Sigmoid colon (tissue), 6 donors: ENCODE measurements at regions not wholly inside any gene's neighbourhood (a gene's known extent, or its start where the extent isn't known, plus 50 kb on each side); places are given as distances from the start of the nearest gene placed in this dataset.
"Not testable (repeated sequence)": the region's sequence is repeated elsewhere in the genome, so short reads cannot be mapped to it uniquely, and the experiment has no call there.

Experiments
- DNase-seq: peaks from one replicate; pipeline ENCODE4 v3.0.0-alpha.2; 2019
- H3K27ac ChIP-seq, 4 donors: fragments of 200-600 bp; sonication (generic); one replicate each; pipeline ENCODE4 v1.5.1; 2016 to 2019; ENCODE audit warnings: mild to moderate bottlenecking in 1 of 4
- H3K27me3 ChIP-seq, 3 donors: fragments of 200-600 bp; sonication (generic); one replicate each; pipeline ENCODE4 v1.5.1; 2019; ENCODE audit warnings: mild to moderate bottlenecking in 1 of 3
- H3K36me3 ChIP-seq, 4 donors: fragments of 200-600 bp; sonication (generic); one replicate each; pipeline ENCODE4 v1.5.1; 2016 to 2019
- H3K4me1 ChIP-seq, 4 donors: fragments of 200-600 bp; sonication (generic); one replicate each; pipeline ENCODE4 v1.5.1; 2017 to 2019
- H3K4me3 ChIP-seq, 4 donors: fragments of 200-600 bp; sonication (generic); one replicate each; pipeline ENCODE4 v1.5.1; 2017 to 2019; ENCODE audit warnings: mild to moderate bottlenecking in 2 of 4, moderate library complexity in 1 of 4
- H3K9me3 ChIP-seq, 4 donors: fragments of 200-600 bp in 3 of 4; sonication (generic) in 3 of 4; one replicate each; pipeline versions ENCODE4 v1.5.1 to v1.6.1; 2013 to 2019
- EP300 ChIP-seq, 4 donors: sonication (generic); formaldehyde crosslinking; IDR thresholded peaks; one replicate each; pipeline ENCODE4 v1.6.1; 2017; ENCODE audit warnings: antibody characterized with exemption in 4 of 4
- POLR2A ChIP-seq, 2 donors: fragments of 450-650 bp; IDR thresholded peaks; one replicate each; pipeline ENCODE4 v1.6.1; 2016; ENCODE audit warnings: antibody characterized with exemption in 2 of 2, mild to moderate bottlenecking in 2 of 2, moderate library complexity in 2 of 2
- POLR2AphosphoS5 ChIP-seq, 4 donors: sonication (generic); formaldehyde crosslinking; IDR thresholded peaks; one replicate each; pipeline ENCODE4 v1.6.1; 2017; ENCODE audit warnings: antibody characterized with exemption in 4 of 4
- WGBS, 2 donors: extraction: QIAGEN DNeasy Blood & Tissue Kit; methylation state at CpG; one replicate each; pipeline ENCODE4 v1.1.7; 2013; 5-methylcytosine and 5-hydroxymethylcytosine counted together
- intact Hi-C: fragments of 100-400 bp; cut with DNase I; formaldehyde crosslinking; loops from one replicate; pipeline ENCODE4 v1.15.1; 2023
- TF ChIP-seq, protein P1 (sequence below), 4 experiments: fragments of 450-650 bp in 3 of 4; fragments of 200-600 bp in 1 of 4; IDR thresholded peaks; one replicate each; pipeline ENCODE4 v1.5.1; 2016 to 2019; ENCODE audit warnings: antibody characterized with exemption in 4 of 4, mild to moderate bottlenecking in 3 of 4, moderate library complexity in 2 of 4
- donor health status: healthy with polysubstance abuse.
- donor health status: healthy.

DNA sequence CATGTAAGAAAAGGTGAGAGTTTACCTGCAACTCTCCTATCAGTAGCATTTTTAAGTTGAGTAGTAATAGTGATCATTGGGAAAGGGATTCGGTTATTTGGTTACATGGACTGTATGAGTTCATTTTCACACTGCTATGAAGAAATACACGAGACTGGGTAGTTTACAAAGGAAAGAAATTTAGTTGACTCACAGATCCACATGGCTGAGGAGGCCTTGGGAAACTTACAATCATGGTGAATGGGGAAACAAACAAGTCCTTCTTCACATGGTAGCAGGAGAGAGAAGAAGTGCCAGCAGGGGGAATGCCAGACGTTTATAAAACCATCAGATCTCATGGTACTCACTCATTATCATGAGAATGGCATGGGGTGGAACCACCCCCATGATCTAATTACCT, 59.3 kb upstream of the FBXO28 start:
- H3K9me3 ChIP-seq, result no peaks in the 10 kb centered on the region
- no peak for DNase-seq
- intact Hi-C loops, result no loop called here
- peaks cover 0 to 3% (median 0%) of the 10 kb centered on the region in 4 donors for H3K4me1 ChIP-seq
- H3K27me3 ChIP-seq, result no peaks in the 10 kb centered on the region
- no peak overlapping the region for H3K27ac ChIP-seq
- no peaks in the 10 kb centered on the region for H3K36me3 ChIP-seq
- 74 to 77% methylated on average over 3 of the region's 3 CpGs for WGBS, 2 donors
- TF ChIP-seq, protein P1, sequence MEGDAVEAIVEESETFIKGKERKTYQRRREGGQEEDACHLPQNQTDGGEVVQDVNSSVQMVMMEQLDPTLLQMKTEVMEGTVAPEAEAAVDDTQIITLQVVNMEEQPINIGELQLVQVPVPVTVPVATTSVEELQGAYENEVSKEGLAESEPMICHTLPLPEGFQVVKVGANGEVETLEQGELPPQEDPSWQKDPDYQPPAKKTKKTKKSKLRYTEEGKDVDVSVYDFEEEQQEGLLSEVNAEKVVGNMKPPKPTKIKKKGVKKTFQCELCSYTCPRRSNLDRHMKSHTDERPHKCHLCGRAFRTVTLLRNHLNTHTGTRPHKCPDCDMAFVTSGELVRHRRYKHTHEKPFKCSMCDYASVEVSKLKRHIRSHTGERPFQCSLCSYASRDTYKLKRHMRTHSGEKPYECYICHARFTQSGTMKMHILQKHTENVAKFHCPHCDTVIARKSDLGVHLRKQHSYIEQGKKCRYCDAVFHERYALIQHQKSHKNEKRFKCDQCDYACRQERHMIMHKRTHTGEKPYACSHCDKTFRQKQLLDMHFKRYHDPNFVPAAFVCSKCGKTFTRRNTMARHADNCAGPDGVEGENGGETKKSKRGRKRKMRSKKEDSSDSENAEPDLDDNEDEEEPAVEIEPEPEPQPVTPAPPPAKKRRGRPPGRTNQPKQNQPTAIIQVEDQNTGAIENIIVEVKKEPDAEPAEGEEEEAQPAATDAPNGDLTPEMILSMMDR (IDR thresholded peaks at IDR 0.05), result no peak
- TF ChIP-seq POLR2AphosphoS5 (IDR thresholded peaks at IDR 0.05), result no peak
- TF ChIP-seq EP300 (IDR thresholded peaks at IDR 0.05), result no peak
- no peak for TF ChIP-seq POLR2A (IDR thresholded peaks at IDR 0.05)
- no peak overlapping the region for H3K4me3 ChIP-seq

DNA sequence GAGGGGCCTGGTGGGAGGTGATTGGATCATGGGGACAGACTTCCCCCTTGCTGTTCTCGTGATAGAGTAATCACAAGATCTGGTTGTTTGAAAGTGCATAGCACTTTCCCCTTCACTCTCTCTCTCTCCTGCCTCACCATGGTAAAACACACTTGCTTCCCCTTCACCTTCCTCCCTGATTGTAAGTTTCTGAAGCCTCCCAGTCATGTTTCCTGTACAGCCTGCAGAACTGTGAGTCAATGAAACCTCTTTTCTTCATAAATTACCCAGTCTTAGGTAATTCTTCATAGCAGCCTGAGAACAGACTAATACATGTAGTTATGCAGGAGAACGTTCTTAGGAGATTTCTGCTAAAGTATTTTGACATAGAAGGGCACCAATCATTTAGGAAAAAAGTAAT, 59.9 kb upstream of the FBXO28 start:
- Histone ChIP-seq H3K27ac (no peak overlapping the region), H3K27me3 (no peaks in the 10 kb centered on the region), H3K9me3 (no peaks in the 10 kb centered on the region), H3K36me3 (no peaks in the 10 kb centered on the region), H3K4me3 (no peak overlapping the region), H3K4me1 (peaks cover 0 to 3% (median 0%) of the 10 kb centered on the region in 4 donors)
- TF ChIP-seq POLR2AphosphoS5 (IDR thresholded peaks at IDR 0.05), result no peak
- no peak for TF ChIP-seq POLR2A (IDR thresholded peaks at IDR 0.05)
- TF ChIP-seq EP300 (IDR thresholded peaks at IDR 0.05), result no peak
- TF ChIP-seq, protein P1 (IDR thresholded peaks at IDR 0.05), result no peak
- DNase-seq, result no peak
- intact Hi-C loops, result no loop called here
- 59 to 74% methylated on average over 2 of the region's 2 CpGs for WGBS, 2 donors

DNA sequence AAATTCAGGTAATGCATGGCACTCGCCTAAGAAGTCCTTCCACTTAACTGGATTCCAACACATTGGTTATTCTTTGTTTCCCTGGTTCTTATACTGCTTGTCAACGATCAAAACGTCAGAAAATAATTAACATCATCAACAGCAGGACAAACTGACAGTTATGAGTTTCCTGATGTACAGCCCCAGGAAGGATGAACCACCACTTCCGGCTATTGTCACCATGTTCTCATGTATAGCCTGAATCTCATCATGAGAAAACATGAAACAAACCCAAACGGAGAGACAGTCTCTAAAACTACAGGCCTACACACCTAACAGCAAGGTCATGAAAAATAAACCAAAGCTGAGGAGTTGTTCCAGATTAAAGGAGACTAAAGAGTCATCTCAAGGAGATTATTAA, 60.5 kb upstream of the FBXO28 start:
- no peaks in the 10 kb centered on the region for H3K36me3 ChIP-seq
- TF ChIP-seq, protein P1 (IDR thresholded peaks at IDR 0.05), result no peak
- no peak for TF ChIP-seq POLR2AphosphoS5 (IDR thresholded peaks at IDR 0.05)
- TF ChIP-seq EP300 (IDR thresholded peaks at IDR 0.05), result no peak
- TF ChIP-seq POLR2A (IDR thresholded peaks at IDR 0.05), result no peak
- no peaks in the 10 kb centered on the region for H3K27me3 ChIP-seq
- no peak for DNase-seq
- peaks cover 0 to 3% (median 0%) of the 10 kb centered on the region in 4 donors for H3K4me1 ChIP-seq
- H3K4me3 ChIP-seq, result no peak overlapping the region
- no peak overlapping the region for H3K27ac ChIP-seq
- intact Hi-C loops, result no loop called here
- 64 to 69% methylated on average over 5 of the region's 5 CpGs for WGBS, 2 donors
- H3K9me3 ChIP-seq, result no peaks in the 10 kb centered on the region

DNA sequence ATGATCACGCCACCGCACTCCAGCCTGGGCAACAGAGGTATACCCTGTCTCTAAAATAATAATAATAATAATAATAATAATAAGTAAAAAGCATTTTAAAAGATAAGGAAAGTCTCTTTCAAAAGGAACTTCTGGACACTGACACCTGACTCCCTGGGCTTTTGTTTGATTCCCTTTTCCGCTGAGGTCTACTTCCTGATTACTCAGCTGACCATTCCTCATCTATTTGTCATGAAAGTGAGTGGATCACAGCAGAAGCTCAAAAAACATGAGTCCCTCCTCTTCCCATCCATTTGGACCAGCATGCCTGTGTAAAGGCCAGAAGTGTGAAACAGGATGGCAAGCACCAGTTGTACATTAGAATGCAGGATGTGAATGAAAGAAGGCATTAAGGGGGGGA, 61.1 kb upstream of the FBXO28 start:
- Histone ChIP-seq H3K4me1 (peaks cover 0 to 3% (median 0%) of the 10 kb centered on the region in 4 donors), H3K9me3 (no peaks in the 10 kb centered on the region), H3K36me3 (no peaks in the 10 kb centered on the region), H3K4me3 (no peak overlapping the region), H3K27ac (no peak overlapping the region), H3K27me3 (no peaks in the 10 kb centered on the region)
- TF ChIP-seq POLR2A (IDR thresholded peaks at IDR 0.05) (no peak), POLR2AphosphoS5 (IDR thresholded peaks at IDR 0.05) (no peak), EP300 (IDR thresholded peaks at IDR 0.05) (no peak)
- TF ChIP-seq, protein P1 (IDR thresholded peaks at IDR 0.05), result no peak
- intact Hi-C loops, result no loop called here
- 79 to 93% methylated on average over 3 of the region's 3 CpGs for WGBS, 2 donors
- DNase-seq, result no peak

DNA sequence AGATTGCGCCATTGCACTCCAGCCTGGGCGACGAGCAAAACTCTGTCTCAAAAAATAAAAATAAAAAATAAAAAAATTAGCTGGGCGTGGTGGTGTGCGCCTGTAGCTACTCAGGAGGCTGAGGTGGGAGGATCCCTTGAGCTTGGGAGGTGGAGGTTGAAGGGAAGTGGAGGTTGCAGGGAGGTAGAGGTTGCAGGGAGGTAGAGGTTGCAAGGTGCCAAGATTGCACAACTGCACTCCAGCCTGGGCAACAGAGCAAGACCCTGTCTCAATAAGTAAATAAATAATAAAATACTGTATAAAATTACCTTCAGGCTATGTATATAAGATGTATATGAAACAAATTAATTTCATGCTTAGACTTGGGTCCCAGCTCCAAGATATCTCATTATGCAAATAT, 62.1 kb upstream of the FBXO28 start:
- H3K27ac ChIP-seq, H3K4me1 ChIP-seq, H3K9me3 ChIP-seq, H3K36me3 ChIP-seq, H3K27me3 ChIP-seq, DNase-seq, intact Hi-C loops, H3K4me3 ChIP-seq: not testable (repeated sequence)
- 85 to 88% methylated on average over 5 of the region's 5 CpGs for WGBS, 2 donors
